Spleen (tissue), 7 donors: ENCODE measurements at regions not wholly inside any gene's neighbourhood (a gene's known extent, or its start where the extent isn't known, plus 50 kb on each side); places are given as distances from the start of the nearest gene placed in this dataset.

Source experiments
- POLR2A ChIP-seq, 3 donors: fragments of 450-650 bp; IDR thresholded peaks; one replicate each; pipeline ENCODE4 v1.5.1; 2017; ENCODE audit warnings: antibody characterized with exemption in 3 of 3, mild to moderate bottlenecking in 1 of 3
- POLR2AphosphoS5 ChIP-seq, 3 donors: sonication (generic); formaldehyde crosslinking; IDR thresholded peaks; one replicate each; pipeline ENCODE4 v1.5.1; 2017; ENCODE audit warnings: antibody characterized with exemption in 3 of 3
- TF ChIP-seq, protein P1 (sequence below), 11 experiments: fragments of 200-600 bp in 7 of 11; fragments of 450-650 bp in 4 of 11; sonication (generic) in 4 of 11; IDR thresholded peaks in 8 of 11; conservative IDR thresholded peaks in 3 of 11; 1 replicate in 7 of 11; 2 replicates in 4 of 11; pipeline versions ENCODE4 v1.4.0 to v1.8.0; 2016 to 2021; ENCODE audit warnings: antibody characterized with exemption in 11 of 11, inconsistent platforms in 4 of 11, mild to moderate bottlenecking in 1 of 11
- donor health status: DM: no; HTN: no; CAD: no; lungs with moderate emphysema.
- donor health status: DM: no; HTN: no; CAD: no.
- donor health status: DM: no; HTN: no; CAD: no.

DNA sequence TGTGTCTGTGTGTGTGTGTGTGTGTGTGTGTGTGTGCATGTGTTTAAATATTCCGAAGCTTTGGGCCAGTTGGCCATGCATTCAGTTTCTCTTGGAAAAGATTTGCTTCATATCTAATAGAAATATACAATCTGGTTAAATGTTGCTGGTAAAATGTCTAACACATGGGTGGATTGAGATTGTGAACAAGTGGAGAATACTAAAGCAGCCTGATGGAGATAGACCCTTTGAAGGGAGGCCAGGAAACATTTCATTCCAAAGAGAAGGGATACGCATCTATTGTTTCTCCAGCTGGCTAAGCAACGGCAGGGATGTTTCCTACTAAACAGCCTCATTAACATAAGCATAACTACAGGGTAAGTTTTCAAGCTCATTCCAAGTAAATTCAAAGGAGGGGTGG is 257.5 kb upstream of the PTBP2 start:
- TF ChIP-seq, protein P1, sequence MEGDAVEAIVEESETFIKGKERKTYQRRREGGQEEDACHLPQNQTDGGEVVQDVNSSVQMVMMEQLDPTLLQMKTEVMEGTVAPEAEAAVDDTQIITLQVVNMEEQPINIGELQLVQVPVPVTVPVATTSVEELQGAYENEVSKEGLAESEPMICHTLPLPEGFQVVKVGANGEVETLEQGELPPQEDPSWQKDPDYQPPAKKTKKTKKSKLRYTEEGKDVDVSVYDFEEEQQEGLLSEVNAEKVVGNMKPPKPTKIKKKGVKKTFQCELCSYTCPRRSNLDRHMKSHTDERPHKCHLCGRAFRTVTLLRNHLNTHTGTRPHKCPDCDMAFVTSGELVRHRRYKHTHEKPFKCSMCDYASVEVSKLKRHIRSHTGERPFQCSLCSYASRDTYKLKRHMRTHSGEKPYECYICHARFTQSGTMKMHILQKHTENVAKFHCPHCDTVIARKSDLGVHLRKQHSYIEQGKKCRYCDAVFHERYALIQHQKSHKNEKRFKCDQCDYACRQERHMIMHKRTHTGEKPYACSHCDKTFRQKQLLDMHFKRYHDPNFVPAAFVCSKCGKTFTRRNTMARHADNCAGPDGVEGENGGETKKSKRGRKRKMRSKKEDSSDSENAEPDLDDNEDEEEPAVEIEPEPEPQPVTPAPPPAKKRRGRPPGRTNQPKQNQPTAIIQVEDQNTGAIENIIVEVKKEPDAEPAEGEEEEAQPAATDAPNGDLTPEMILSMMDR (IDR thresholded peaks at IDR 0.05 in 8 of 11, conservative IDR thresholded peaks at IDR 0.05 in 3 of 11), result no peak
- TF ChIP-seq POLR2A (IDR thresholded peaks at IDR 0.05), result no peak
- no peak for TF ChIP-seq POLR2AphosphoS5 (IDR thresholded peaks at IDR 0.05)
